GM12873 (cell line): ENCODE measurements at regions not wholly inside any gene's neighbourhood (a gene's known extent, or its start where the extent isn't known, plus 50 kb on each side); places are given as distances from the start of the nearest gene placed in this dataset.

ENCODE experiments used
- TF ChIP-seq, protein P1 (sequence below): IDR thresholded peaks from 2 replicates; pipeline ENCODE4 v1.5.1; 2012; ENCODE audit warnings: low read depth, mild to moderate bottlenecking, moderate library complexity, low read length, control low read depth; ENCODE audit not compliant: insufficient read depth; ENCODE audit errors: missing control alignments

DNA sequence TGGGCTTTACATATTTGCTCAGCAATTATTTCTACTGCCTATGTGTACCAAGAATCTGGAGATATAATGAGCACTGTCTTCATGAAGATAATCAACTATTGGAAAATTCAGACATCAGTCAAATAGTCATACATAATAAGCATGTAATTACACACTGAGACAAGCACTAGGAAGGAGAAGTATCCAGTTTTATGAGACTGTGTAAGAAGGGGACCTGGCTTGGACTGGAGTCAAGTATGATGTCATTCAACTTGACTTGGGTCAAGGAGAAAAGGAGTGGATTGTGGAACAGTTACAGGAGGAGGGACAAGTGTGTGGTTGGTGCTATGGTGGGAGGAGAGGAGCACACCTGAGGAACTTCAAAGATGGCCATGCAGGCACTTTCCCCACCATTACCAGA is 419.8 kb upstream of the TRIB2 start:
- TF ChIP-seq, protein P1, sequence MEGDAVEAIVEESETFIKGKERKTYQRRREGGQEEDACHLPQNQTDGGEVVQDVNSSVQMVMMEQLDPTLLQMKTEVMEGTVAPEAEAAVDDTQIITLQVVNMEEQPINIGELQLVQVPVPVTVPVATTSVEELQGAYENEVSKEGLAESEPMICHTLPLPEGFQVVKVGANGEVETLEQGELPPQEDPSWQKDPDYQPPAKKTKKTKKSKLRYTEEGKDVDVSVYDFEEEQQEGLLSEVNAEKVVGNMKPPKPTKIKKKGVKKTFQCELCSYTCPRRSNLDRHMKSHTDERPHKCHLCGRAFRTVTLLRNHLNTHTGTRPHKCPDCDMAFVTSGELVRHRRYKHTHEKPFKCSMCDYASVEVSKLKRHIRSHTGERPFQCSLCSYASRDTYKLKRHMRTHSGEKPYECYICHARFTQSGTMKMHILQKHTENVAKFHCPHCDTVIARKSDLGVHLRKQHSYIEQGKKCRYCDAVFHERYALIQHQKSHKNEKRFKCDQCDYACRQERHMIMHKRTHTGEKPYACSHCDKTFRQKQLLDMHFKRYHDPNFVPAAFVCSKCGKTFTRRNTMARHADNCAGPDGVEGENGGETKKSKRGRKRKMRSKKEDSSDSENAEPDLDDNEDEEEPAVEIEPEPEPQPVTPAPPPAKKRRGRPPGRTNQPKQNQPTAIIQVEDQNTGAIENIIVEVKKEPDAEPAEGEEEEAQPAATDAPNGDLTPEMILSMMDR = no peak

DNA sequence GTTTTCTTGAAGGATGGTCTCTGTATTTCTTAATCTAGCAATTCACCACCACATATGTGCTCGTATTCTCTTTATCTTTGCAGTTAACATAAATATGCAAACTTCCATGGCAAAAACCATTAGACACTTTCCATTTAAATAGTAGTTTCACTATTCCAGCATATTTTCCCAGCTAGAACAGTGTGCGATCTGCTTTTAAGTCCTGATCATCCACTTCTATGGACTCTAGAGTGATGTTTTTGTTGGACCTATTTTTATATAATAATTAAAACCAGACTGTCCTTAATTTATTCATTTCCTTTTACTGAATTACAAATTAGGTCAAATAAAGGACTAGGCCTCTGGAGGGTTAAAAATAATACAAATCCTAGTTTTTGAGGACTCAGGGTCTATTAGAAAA is 418.4 kb upstream of the TRIB2 start:
- TF ChIP-seq, protein P1 = no peak

GRCh38 chr2:12299431-12299830 is 417.3 kb upstream of the TRIB2 start:
- TF ChIP-seq, protein P1 = no peak

DNA sequence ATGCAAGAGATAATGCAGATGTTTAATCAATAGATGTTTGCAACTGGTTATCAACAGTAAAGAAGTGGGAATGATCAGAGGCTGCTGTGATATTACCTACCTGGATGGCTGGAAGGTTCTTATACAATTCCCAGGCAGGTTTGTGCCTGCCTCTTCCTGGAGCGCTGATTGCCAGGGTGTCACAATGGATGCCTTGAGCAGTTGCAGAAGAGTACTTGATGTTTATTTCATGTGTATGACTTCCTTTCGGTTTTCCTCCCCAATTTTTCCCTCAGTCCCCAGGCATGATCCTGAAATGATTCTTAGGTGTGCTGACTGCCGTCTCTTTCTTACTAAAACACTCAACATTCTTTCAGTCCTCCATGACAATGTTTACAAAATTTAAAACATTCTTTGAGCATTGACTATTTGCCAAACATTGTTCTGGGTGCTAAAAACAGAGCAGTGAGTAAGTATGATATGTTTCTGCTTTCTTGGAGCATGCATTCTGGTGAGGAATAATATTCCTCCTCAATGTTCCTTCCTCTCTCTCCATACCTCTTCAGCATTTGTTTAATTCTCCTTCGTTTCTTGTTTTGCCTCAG is 416.6 kb upstream of the TRIB2 start:
- TF ChIP-seq, protein P1 = no peak

- TF ChIP-seq, protein P1 = no peak
Observed at GRCh38 chr2:12300927-12301326, 415.8 kb upstream of the TRIB2 start.

- TF ChIP-seq, protein P1 = no peak
Observed at GRCh38 chr2:12302140-12302539, 414.6 kb upstream of the TRIB2 start.

DNA sequence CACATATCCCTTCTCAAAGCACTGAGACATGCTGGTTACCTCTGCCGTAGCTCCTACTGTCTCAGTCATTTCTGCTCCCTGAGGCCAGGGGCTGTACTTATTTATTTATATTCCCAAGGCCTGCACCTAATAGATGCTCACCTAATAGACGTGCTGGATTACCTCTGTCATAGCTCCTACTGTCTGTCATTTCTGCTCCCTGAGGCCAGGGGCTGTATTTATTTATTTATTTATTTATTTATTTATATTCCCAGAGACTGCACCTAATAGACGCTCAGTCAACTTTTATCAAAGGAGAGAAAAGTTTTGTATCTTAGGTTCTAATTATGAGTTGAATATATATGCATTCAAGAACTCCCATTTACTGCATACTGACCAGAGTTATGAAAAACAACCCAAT is 414.0 kb upstream of the TRIB2 start:
- TF ChIP-seq, protein P1 = no peak
